HepG2 (cell line): ENCODE measurements at regions not wholly inside any gene's neighbourhood (a gene's known extent, or its start where the extent isn't known, plus 50 kb on each side); places are given as distances from the start of the nearest gene placed in this dataset.

Source experiments
- ATF3 ChIP-seq: sonication (generic); formaldehyde crosslinking; IDR thresholded peaks from 2 replicates; pipeline ENCODE4 v1.4.0; 2020; ENCODE audit warnings: missing genetic modification reagents
- CTCF ChIP-seq: sonication (generic); formaldehyde crosslinking; IDR thresholded peaks from 2 replicates; pipeline ENCODE4 v1.5.0; 2020; ENCODE audit warnings: mild to moderate bottlenecking, missing genetic modification reagents, moderate library complexity
- ELF4 ChIP-seq: sonication (generic); formaldehyde crosslinking; IDR thresholded peaks from 2 replicates; pipeline ENCODE4 v1.5.0; 2020; ENCODE audit warnings: missing genetic modification reagents, mild to moderate bottlenecking, moderate library complexity, borderline replicate concordance
- FOXA1 ChIP-seq, 2 experiments: fragments of 450-650 bp in 1 of 2; sonication (generic) in 1 of 2; formaldehyde crosslinking in 1 of 2; IDR thresholded peaks; 2 replicates each; pipeline versions ENCODE4 v1.4.0 to v1.6.1; 2016 to 2020; ENCODE audit warnings: missing genetic modification reagents in 1 of 2
- JUN ChIP-seq: sonication (generic); formaldehyde crosslinking; IDR thresholded peaks from 2 replicates; pipeline ENCODE4 v1.4.0; 2020; ENCODE audit warnings: mild to moderate bottlenecking, missing genetic modification reagents
- JUND ChIP-seq: sonication (generic); formaldehyde crosslinking; IDR thresholded peaks from 2 replicates; pipeline ENCODE4 v1.8.0; 2022; ENCODE audit warnings: mild to moderate bottlenecking, missing genetic modification reagents
- NFIC ChIP-seq: IDR thresholded peaks from 2 replicates; pipeline ENCODE4 v1.6.1; 2012; ENCODE audit warnings: mild to moderate bottlenecking, low read length, inconsistent platforms
- UBTF ChIP-seq: sonication (generic); formaldehyde crosslinking; IDR thresholded peaks from 2 replicates; pipeline ENCODE4 v1.4.0; 2020; ENCODE audit warnings: mild to moderate bottlenecking, missing genetic modification reagents
- ZFP91 ChIP-seq: sonication (generic); formaldehyde crosslinking; IDR thresholded peaks from 2 replicates; pipeline ENCODE4 v1.9.0; 2022; ENCODE audit warnings: missing genetic modification reagents, mild to moderate bottlenecking, borderline replicate concordance
- ZNF589 ChIP-seq: sonication (generic); formaldehyde crosslinking; conservative IDR thresholded peaks from 2 replicates; pipeline ENCODE4 v1.8.0; 2022; ENCODE audit warnings: mild to moderate bottlenecking, moderate library complexity, missing genetic modification reagents
- ZNF784 ChIP-seq: sonication (generic); formaldehyde crosslinking; IDR thresholded peaks from 2 replicates; pipeline ENCODE4 v1.5.1; 2020; ENCODE audit warnings: missing genetic modification reagents, mild to moderate bottlenecking, borderline replicate concordance

GRCh38 chr1:65698590-65698989, 94.1 kb upstream of the PDE4B start:
- TF ChIP-seq ATF3 (CRISPR knock-in tag) (no peak), ZNF784 (CRISPR knock-in tag) (no peak), JUND (CRISPR knock-in tag) (no peak), ZFP91 (no peak), FOXA1 (IDR thresholded peaks at IDR 0.05) (no peak), FOXA1 (CRISPR knock-in tag; IDR thresholded peaks at IDR 0.05) (no peak), CTCF (CRISPR knock-in tag) (no peak), ZNF589 (CRISPR knock-in tag) (no peak), ELF4 (no peak), JUN (CRISPR knock-in tag) (no peak), UBTF (CRISPR knock-in tag) (no peak), NFIC (no peak)
